RPMI8226 (cell line): ENCODE measurements at regions not wholly inside any gene's neighbourhood (a gene's known extent, or its start where the extent isn't known, plus 50 kb on each side); places are given as distances from the start of the nearest gene placed in this dataset.
"Not testable (repeated sequence)": the region's sequence is repeated elsewhere in the genome, so short reads cannot be mapped to it uniquely, and the experiment has no call there.

ENCODE experiments used
- DNase-seq: peaks from one replicate; pipeline ENCODE4 v3.0.0-alpha.2; 2015

DNA sequence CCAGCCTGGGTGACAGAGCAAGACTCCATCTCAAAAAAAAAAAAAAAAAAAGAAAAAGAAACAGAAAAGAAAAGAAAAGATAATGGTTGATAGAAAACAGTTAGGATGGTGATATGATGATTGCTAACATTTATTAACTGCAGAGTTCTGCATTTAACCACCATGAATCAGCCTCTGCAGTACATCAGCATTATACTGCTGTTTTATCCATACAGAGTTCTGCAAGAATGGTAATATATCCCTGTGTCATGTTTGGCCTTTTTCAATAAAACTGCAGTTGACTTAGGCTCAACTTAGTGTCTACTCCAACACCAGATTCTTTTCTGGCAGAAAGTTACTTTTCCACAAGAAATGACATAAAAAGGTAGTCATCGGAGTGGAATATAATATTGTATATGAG lies 62.6 kb downstream of the DUSP6 start:
- no peak for DNase-seq

DNA sequence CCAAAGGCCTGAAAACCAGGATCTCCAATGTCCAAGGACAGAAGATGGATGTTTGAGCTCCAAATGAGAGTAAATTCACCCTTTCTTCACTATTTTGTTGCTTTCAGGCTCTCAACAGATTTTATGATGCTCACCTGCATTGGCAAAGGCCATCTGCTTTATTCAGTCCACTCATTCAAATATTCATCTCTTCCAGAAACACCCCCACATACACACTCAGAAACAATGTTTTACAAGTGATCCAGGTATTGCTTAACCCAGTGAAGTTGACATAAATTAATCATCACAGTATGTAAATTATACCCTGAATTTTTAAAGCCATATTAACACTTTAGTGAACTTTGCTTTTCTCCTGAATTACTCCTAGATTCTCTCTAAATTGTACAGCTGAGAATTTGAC lies 63.3 kb downstream of the DUSP6 start:
- no peak for DNase-seq

DNA sequence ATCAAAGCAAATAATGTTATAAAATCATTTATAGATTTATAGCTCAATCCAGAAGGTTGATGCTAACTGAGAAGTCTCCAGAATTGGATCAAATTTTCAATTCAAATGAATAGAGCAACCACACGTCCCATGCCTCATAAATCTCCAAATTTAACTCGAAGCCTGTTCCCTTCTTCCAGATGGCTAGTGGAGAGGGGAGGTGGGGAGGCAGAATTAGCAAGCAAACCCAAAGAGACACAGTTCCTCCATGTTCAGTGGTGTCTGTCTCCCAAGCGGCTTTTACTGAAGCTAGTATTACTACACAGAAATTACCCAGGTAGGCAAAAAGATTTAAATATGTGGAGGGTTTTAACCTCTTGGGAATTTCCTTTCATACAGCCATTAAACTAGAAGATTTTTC lies 65.8 kb downstream of the DUSP6 start:
- no peak for DNase-seq

DNA sequence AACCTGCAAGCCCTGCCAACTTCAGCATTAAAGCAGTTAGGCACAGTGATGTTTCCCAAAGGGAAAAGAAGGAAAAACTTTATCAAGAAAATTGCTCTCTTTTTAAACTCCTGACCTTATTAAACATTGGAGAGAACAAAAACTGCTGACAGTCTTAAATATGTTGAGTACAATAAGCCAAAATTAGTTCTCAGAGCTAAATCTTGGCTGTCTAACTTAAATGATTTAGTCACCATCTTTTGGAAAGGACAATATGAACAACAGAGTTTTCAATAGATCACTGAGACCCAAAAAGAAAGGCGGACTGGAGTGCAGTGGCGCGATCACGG lies 70.8 kb downstream of the DUSP6 start:
- no peak for DNase-seq

DNA sequence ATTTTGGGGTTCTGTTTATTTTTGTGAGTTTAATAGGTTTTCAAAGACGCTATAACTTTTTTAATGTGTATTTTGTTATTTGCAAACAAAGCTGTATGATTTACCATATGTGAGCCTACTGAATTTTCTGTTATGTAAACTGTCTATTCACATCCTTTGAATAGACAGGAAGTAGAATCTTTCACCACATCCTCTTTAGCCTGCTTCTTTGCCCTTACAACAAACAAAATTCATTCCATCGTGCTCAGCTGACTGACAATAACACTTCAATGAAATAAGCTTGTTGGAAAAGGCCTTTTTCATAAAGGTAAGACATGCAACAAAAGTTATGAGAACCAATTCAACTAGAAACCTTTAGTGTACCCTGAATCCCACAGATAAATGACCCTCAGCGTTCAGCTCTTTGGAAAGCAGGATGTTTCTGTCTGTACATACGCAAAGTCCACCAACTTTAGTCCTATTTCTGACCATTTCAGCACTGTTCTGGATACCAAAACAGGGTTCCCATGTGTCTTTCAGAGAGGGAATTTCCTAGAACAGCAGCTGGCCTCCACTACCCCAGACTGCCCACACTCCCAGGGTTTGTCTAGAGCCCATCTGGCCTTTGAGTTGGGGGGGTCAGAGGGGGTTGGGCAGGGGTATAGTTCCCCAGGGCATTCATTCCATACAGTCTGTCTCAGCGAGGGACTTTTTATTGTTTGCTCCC lies 71.3 kb downstream of the DUSP6 start:
- no peak for DNase-seq

DNA sequence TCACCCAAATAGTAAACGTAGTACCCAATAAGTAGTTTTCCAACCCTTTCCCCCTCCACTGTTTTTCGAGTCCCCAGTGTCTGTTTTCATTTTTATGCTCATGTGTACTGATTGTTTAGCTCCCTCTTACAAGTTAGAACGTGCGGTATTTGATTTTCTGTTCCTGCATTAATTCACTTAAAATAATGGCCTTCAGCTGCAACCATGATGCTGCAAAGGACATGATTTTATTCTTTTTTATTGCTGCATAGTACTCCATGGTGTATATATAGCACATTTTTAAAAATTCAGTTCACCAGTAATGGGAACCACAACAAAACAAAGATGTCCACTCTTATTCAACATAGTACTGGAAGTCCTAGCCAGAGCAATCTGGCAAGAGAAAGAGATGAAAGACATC lies 72.8 kb downstream of the DUSP6 start:
- DNase-seq, result no peak

DNA sequence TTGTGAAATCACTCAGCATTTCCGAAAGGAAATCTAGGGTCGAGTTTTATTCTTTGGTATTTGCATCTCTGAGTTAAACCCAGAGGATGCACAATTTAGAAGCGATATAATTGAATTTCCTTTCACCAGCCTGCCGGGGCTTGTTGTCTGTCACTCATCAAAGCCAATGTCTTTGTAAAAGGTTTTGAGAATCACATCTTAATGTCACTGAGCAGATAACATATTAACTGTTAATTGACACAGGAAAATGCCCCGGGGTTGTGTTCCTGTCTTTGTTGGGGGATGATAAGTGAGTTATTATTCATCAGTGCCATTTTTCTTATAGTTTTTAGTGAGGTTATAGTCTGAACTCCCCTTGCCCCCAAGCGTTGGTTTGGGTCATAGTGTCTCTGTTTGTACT lies 73.4 kb downstream of the DUSP6 start:
- no peak for DNase-seq

DNA sequence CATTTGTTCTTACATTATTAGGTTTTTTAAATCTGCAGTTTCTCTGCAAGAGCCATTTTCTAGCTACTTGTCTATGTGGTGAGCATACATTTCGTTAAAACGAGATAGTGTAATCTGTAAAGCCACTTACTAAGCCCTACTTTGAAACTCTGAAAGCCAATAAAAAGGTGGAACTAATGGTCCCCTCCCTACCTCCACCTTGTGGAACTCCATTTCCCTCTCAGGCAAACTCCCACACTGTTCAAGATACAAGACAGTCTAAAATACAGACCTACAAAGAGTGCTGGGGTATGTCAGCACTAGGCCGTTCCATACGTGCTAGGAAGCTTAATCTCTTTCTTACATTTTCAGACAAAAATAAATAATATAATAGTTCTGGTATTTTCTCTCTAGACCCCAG lies 74.1 kb downstream of the DUSP6 start:
- no peak for DNase-seq

DNA sequence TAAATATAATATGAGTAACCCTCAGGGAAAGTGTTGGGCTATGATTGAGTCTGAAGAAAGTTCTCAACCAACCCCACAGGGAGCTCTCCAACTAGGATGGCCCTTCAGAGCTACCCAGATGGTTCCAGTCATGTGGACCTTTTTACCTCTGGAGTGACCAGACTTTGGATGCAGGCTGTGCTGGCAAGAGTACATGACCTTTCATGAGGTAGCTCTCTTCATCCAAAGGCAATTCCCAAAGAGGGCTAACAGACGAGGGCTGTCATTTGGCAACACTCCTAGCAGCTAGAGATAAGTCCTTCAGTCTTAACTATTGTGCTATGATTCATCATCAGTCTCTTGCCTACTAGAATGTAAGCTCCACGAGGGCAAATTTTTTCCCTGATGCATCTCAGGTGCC lies 75.4 kb downstream of the DUSP6 start:
- no peak for DNase-seq

DNA sequence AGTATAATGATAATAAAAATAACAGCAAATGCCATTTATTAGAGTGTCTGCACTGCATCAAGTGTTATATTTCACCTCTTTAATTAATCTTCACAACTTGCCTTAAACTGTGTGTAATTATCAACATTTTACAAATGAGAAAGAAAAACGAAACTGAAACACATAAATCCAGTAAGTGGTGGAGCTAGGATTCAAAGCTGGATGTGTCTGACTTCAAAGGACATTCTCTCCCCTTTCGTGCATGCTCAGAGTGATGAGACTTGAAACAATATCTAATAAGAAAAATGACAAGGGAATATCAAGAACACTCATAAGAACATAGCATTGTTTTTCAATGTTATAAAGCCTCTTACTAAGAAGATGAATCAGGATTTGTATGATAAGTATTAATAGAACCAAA lies 78.8 kb downstream of the DUSP6 start:
- DNase-seq, result no peak

DNA sequence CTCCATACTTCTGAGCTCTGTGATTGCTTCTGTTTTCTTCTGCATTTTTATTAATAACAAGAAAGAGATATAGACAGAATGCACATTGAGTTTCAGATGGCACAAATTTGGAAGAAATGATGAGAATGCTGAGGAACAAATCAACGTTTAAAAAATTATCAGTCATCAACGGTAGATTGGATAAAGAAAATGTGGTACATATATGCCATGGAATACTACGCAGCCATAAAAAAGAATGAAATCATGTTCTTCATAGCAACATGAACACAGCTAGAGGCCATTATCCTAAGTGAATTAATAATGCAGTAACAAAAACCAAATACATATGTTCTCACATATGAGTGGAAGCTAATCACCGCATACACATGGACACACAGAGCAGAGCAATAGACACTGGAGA lies 81.8 kb downstream of the DUSP6 start:
- DNase-seq, result no peak

DNA sequence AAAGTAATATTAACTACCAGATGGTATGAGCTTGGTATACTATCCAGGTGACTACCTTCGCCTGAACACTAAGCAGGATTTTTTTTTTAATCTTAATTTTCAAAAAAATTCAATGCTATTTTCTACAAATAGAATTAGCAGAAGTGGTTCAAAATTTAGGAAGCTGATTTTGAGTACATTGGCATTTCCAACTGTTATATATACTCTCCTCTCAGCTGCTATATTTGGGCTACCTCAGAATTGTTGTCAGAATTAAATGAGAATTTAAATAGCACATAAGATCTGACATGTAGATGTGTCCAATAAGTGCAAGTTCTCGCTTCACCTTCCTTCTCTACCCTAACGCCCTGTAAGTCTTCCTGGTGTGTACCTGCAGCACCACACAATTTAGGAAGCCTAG lies 83.1 kb downstream of the DUSP6 start:
- DNase-seq, result no peak

DNA sequence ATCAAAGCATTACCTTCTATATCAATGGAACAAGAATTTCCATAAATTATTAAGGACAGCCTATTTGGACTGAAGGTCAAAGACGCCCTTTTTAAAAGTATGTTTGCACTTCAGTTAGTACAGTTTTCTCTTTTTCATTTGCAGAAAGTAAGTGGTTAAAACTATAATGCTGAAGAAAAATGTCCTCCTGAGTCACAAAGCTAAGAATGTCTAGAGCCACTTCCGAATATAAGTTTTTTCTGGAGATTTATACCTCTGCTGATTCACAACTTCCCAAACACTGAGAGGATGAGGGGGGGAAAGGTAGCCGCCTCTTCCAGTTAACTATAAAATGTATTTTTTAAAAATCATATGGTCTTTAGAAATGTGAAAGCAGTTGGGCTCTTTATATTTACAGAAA lies 84.9 kb downstream of the DUSP6 start:
- no peak for DNase-seq

DNA sequence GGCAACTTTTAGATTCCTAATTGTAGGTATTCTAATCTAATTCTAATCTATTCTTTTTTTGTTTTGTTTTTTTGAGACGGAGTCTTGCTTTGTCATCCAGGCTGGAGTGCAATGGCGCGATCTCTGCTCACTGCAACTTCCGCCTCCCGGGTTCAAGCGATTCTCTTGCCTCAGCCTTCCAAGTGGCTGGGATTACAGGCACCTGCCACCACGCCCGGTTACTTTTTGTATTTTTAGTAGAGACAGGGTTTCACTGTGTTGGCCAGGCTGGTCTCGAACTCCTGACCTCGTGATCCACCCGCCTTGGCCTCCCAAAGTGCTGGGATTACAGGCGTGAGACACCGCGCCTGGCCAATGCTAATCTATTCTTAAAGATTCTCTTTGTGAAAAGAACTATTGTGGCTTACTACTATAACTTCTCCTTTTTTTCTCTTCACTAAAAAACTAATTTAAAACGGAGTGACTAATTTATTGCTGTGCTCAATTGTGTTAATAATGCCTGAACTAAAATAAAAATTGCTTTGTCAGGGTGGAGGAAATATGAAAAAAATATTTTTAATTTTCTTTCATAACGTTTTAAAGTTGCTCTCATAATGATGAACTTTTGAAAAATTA lies 85.6 kb downstream of the DUSP6 start:
- not testable (repeated sequence) for DNase-seq

DNA sequence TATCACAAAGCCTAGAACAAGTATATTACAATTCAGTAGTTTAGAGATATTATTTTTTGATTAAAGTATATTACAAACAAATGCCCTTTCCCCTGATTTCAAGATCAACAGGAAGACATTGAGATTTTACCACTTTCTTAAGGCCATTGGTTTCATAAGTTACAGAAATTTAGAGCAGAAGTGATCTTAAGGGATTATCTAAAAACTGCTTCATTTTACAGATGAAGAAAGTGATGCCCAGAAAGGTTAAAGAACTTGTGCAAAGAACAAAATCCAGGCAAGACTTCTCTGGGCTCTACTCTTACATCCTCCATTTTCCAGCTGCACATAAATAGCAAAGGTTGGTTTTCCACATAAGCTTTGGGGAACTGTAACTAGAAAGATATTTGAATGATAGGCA lies 87.5 kb downstream of the DUSP6 start:
- no peak for DNase-seq

DNA sequence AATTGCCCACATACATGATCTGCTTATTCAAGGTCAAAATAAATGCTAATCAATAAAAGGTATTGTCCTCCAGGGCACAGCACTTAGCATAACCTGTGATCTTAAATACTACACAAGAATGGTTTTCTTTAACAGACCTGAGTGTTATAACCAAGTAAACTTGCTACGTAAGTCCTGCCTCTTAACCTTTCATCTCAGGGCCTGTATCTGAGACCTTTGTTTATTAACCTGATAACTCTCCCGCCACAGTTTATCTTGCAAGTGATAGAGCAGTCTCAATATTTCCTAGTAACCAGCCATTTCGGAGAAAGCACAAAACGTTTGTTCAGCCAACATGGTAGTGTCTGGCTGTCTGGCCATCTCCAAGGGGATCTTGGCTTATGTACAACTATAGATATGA lies 88.4 kb downstream of the DUSP6 start:
- DNase-seq, result no peak

DNA sequence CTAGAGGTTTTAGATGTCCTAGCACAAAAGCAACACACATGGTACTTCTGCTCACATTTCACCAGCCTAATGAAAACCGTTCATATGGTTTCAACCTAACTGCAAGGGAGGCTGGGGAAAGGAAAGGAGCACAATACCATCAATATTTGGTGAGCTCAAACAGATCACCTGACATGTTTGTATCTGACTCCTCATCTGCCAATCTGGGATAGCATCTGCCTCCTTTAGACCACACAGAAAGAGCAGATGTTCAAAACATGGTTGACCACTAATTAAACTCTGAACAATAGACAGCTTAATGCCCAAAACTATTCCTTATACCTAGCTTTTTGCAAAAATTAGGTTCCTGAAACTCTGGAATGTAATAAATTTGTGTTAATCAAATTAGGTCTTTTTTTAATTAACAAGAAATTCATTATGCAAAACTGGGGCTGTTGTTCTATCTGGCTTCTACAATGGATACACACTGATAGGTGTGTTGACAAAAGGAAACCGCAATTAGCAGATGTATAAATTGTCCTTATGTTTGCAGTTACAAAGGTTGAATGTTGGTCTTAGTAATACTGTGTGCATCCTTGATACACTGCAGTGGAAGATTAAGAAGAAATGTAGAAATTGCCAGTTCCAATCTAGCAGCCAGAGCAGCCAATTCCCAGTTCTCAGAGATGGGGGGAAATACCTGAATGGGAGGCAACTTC lies 89.3 kb downstream of the DUSP6 start:
- no peak for DNase-seq

DNA sequence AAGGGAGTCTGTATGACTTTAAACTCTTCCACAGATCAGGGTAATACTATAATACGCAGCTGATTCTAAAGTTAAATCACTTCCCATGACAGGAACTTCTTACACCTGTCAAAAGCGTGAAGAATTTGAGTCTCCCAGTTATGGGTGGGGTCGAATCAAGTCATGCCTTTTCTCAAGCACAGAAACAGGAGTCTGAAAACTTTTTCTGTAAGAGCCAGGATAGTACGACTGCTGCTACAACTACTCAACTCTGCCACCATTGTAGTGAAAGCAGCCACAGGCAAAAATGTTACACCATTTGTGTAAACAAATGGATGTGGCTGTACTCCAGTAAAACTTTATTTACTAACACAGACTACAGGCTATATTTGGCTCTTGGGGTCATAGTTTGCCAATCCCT lies 90.3 kb downstream of the DUSP6 start:
- no peak for DNase-seq

DNA sequence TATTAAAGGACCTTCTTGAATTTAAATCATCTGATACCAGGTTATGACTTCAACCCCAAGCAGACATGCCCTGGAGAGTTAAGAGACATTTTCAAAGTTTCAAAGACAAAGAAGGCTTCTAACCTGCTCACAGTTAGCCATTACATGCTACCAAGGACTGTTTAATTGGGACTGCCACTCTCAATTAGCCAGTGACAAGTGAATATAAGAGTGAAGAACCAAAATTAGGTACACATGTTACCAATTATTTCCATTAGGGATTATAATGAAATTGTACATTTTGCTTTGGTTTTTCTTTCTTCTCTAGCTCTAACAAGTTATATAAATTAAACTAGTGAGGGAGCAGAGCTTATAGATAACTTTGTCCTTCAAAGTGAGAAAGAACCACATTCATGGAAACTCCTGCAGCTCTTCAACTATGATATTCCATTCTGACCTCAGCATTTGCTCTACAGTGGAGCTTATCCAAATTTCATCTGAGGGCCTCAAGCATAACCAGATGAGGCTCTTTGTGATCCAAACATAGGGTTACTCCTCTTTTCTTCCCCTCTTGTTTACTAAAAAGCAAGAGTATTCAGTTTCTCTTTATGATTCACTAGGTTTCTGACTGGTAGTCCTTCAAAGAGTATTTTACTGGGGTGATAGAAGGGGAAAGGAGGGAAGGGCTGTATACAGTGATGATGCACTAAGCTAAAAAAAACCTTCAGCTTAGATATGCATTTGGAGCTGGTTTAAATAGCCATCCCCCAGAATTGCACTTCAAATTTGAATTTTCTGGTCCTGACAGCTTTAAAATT lies 91.3 kb downstream of the DUSP6 start:
- no peak for DNase-seq

DNA sequence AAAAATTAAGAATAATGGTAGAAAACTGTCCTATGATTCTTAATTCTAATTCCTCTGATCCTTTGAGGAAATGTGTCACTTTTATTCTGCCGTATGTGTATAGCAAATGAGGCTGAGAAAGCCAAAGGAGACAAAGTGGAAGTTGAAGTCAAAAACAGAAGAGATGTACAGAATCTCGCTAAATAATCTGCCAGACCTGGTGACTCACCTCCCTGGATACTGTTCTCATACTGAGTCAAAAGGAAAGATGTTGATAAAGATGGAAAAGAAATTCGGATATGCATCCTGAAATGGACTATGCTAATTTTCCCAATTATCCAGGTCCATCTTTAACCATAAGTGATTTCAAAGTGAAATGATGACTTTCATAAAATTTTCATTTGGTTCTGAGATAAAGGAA lies 92.5 kb downstream of the DUSP6 start:
- DNase-seq, result no peak

DNA sequence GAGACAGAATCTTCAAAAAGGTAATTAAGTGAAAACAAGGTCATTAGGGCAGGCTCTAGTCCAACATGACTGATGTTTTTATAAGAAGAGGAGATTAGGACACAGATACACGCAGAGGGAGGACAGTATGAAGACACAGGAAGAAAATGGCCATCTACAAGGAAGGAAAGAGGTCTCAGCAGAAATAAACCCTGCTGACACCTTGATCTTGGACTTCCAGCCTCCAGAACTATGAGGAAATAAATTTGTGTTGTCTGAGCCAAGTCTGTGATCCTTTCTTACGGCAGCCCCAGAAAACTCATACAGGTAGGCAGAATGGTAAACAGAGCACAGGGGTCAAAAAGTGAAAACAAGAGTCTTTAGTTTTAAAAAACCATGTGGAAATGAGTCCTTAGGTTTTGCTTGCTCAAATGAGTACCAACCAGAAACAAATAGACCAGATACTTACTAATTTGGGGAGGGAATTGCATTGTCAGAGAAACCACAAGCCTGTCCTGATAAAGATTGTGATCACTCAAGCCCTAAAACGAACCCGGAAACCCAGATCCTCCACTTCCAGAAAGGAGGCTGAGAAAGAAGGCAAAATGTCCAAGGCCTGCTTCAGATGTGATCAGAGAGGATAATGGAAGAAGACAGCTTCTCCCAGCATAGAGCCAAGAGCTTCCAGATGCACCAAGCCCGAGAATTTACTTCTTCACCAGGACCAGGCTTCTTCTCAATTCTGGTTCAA lies 93.9 kb downstream of the DUSP6 start:
- no peak for DNase-seq

DNA sequence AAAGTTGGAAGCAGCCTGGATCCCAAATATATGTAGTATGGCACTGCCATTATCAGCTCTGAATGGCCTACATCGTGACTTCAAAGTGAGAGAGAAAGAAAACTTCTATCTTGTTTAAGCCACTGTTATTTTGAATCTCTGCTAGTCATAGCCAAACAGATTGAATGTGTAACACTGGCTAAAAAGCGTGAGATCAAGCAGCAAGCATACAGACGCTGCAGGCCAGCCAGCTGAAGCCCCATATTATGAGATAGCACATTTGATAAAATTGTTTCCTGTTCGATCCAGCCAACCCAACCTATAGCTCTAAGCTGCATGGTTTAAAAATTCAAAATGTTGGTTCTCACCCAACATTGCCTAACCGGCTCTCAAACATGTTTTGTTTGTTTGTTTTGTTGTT lies 95.0 kb downstream of the DUSP6 start:
- DNase-seq, result no peak

DNA sequence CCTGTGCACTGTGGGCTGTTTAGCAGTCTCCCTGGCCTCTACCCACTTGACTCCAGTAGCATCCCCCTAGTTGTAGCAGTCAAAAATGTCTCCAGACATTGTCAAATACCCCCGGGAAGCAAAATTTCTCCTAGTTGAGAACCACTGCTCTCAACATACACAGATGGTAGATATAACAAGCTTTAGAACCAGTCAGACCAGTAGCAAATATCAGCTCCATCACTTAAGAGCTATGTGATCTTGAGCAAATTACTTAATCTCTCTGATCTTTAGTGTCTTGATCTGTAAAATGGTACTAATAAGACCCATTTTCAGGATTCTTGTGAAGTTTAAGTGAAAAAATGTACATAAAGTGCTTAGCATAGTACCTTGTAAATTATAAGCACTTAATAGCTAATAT lies 96.2 kb downstream of the DUSP6 start:
- DNase-seq, result no peak
